Stomach (tissue), 4 donors: ENCODE measurements at regions not wholly inside any gene's neighbourhood (a gene's known extent, or its start where the extent isn't known, plus 50 kb on each side); places are given as distances from the start of the nearest gene placed in this dataset.

Source experiments
- POLR2A ChIP-seq, 4 donors: fragments of 450-650 bp; IDR thresholded peaks; one replicate each; pipeline ENCODE4 v1.6.1; 2016; ENCODE audit warnings: antibody characterized with exemption in 4 of 4, control low read depth in 2 of 4, mild to moderate bottlenecking in 1 of 4, moderate library complexity in 1 of 4
- POLR2AphosphoS5 ChIP-seq, 3 donors: sonication (generic); formaldehyde crosslinking; IDR thresholded peaks; one replicate each; pipeline ENCODE4 v1.6.1; 2016; ENCODE audit warnings: antibody characterized with exemption in 3 of 3
- TF ChIP-seq, protein P1 (sequence below), 7 experiments: fragments of 450-650 bp in 4 of 7; fragments of 200-600 bp in 3 of 7; sonication (generic) in 3 of 7; IDR thresholded peaks; one replicate each; pipeline ENCODE4 v1.5.1; 2016 to 2019; ENCODE audit warnings: antibody characterized with exemption in 7 of 7, control low read depth in 2 of 7, mild to moderate bottlenecking in 1 of 7

DNA sequence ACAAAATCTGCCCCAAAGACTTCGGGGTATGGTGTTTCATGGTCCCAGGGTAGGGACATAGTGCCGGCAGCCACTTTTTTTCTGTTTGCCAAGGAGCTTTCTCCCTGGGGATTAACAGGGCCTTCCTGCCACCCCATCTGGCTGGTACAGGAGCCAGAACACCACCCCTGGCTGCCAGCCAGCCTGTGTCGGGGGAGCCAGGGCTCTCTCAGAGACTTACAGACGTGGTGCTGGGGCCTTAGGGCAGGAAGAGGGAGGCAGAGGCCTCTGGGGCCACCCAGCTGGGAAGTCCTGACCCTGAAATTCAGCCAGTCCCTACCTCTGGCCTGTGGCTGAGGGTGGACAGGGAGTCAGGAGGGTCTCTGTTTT, 52.4 kb upstream of the CDON start:
- TF ChIP-seq POLR2A (IDR thresholded peaks at IDR 0.05) (no peak), POLR2AphosphoS5 (IDR thresholded peaks at IDR 0.05) (peak in 2 of 3 donors; percentile 65 to 70)
- TF ChIP-seq, protein P1, sequence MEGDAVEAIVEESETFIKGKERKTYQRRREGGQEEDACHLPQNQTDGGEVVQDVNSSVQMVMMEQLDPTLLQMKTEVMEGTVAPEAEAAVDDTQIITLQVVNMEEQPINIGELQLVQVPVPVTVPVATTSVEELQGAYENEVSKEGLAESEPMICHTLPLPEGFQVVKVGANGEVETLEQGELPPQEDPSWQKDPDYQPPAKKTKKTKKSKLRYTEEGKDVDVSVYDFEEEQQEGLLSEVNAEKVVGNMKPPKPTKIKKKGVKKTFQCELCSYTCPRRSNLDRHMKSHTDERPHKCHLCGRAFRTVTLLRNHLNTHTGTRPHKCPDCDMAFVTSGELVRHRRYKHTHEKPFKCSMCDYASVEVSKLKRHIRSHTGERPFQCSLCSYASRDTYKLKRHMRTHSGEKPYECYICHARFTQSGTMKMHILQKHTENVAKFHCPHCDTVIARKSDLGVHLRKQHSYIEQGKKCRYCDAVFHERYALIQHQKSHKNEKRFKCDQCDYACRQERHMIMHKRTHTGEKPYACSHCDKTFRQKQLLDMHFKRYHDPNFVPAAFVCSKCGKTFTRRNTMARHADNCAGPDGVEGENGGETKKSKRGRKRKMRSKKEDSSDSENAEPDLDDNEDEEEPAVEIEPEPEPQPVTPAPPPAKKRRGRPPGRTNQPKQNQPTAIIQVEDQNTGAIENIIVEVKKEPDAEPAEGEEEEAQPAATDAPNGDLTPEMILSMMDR (IDR thresholded peaks at IDR 0.05), result no peak
